Kidney epithelial cell (primary cell): ENCODE measurements at regions not wholly inside any gene's neighbourhood (a gene's known extent, or its start where the extent isn't known, plus 50 kb on each side); places are given as distances from the start of the nearest gene placed in this dataset.

ENCODE experiments used
- DNase-seq: peaks from one replicate; pipeline ENCODE4 v3.0.0-alpha.2; 2010; ENCODE audit warnings: low read depth
- H3K27me3 ChIP-seq: 2 replicates; pipeline ENCODE4 v1.6.0; 2011; ENCODE audit warnings: low read length; ENCODE audit not compliant: control insufficient read depth, insufficient read depth
- H3K36me3 ChIP-seq: 2 replicates; pipeline ENCODE4 v1.5.1; 2011; ENCODE audit warnings: low read length; ENCODE audit not compliant: control insufficient read depth, insufficient read depth
- H3K4me3 ChIP-seq: 2 replicates; pipeline ENCODE4 v1.5.1; 2011; ENCODE audit warnings: low read depth, mild to moderate bottlenecking, control low read depth, low read length
- CTCF ChIP-seq: IDR thresholded peaks from 2 replicates; pipeline ENCODE4 v1.5.1; 2011; ENCODE audit warnings: mild to moderate bottlenecking, moderate library complexity, low read length, control low read depth, inconsistent platforms; ENCODE audit not compliant: insufficient read depth, poor library complexity, severe bottlenecking

DNA sequence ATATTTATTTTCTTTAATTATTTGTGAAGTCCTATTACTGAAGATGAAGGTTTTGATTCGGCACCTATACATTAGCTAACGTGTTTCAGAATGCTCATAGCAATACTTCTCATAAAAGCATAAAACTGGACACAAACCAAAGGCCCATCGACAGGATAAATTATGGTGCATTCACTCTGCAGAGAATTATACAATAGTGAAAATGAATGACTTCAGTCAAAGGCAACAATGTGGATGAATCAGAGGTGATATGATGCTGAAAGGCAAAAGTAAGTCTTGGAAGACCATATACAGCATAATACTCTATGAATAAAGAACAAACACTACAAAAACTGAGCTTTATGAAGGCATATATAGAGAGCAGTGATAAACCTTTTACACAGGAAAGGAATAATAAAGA, 156.6 kb upstream of the EGLN3 start:
- Histone ChIP-seq H3K27me3 (no peaks in the 10 kb centered on the region), H3K36me3 (no peaks in the 10 kb centered on the region), H3K4me3 (no peak overlapping the region)
- DNase-seq = no peak
- TF ChIP-seq CTCF = no peak

GRCh38 chr14:34106310-34106709, 155.4 kb upstream of the EGLN3 start:
- no peak overlapping the region for H3K4me3 ChIP-seq
- DNase-seq = no peak
- no peak for TF ChIP-seq CTCF
- no peaks in the 10 kb centered on the region for H3K36me3 ChIP-seq
- H3K27me3 ChIP-seq = no peaks in the 10 kb centered on the region

- no peaks in the 10 kb centered on the region for H3K36me3 ChIP-seq
- no peak for TF ChIP-seq CTCF
- DNase-seq = no peak
- H3K4me3 ChIP-seq = no peak overlapping the region
- H3K27me3 ChIP-seq = no peaks in the 10 kb centered on the region
These were observed 153.9 kb upstream of the EGLN3 start for GRCh38 chr14:34104489-34105397.

- no peaks in the 10 kb centered on the region for H3K36me3 ChIP-seq
- no peaks in the 10 kb centered on the region for H3K27me3 ChIP-seq
- DNase-seq = no peak
- TF ChIP-seq CTCF = no peak
- H3K4me3 ChIP-seq = no peak overlapping the region
These were observed 152.3 kb upstream of the EGLN3 start for GRCh38 chr14:34103176-34103575.

- DNase-seq = no peak
These were observed 148.8 kb upstream of the EGLN3 start for GRCh38 chr14:34099635-34100034.

More at GRCh38 chr14:34099635-34100034, 148.8 kb upstream of the EGLN3 start:
- Histone ChIP-seq H3K27me3 (no peaks in the 10 kb centered on the region), H3K36me3 (no peaks in the 10 kb centered on the region), H3K4me3 (no peak overlapping the region)
- no peak for TF ChIP-seq CTCF
